DOHH2 (cell line): ENCODE measurements at regions not wholly inside any gene's neighbourhood (a gene's known extent, or its start where the extent isn't known, plus 50 kb on each side); places are given as distances from the start of the nearest gene placed in this dataset.

Experiments
- EZH2phosphoT487 ChIP-seq: fragments of 200-600 bp; sonication (generic); IDR thresholded peaks from 2 replicates; pipeline ENCODE4 v1.6.1; 2017; ENCODE audit warnings: borderline replicate concordance, mild to moderate bottlenecking, antibody characterized with exemption, low read length, moderate library complexity, mixed read lengths
- TF ChIP-seq, protein P1 (sequence below): fragments of 200-600 bp; sonication (generic); IDR thresholded peaks from one replicate; pipeline ENCODE4 v1.5.1; 2014; ENCODE audit warnings: antibody characterized with exemption, mild to moderate bottlenecking, low read depth, low read length; ENCODE audit not compliant: poor library complexity, severe bottlenecking

GRCh38 chr16:51053775-51054174 lies 97.3 kb downstream of the SALL1 start:
- TF ChIP-seq, protein P1, sequence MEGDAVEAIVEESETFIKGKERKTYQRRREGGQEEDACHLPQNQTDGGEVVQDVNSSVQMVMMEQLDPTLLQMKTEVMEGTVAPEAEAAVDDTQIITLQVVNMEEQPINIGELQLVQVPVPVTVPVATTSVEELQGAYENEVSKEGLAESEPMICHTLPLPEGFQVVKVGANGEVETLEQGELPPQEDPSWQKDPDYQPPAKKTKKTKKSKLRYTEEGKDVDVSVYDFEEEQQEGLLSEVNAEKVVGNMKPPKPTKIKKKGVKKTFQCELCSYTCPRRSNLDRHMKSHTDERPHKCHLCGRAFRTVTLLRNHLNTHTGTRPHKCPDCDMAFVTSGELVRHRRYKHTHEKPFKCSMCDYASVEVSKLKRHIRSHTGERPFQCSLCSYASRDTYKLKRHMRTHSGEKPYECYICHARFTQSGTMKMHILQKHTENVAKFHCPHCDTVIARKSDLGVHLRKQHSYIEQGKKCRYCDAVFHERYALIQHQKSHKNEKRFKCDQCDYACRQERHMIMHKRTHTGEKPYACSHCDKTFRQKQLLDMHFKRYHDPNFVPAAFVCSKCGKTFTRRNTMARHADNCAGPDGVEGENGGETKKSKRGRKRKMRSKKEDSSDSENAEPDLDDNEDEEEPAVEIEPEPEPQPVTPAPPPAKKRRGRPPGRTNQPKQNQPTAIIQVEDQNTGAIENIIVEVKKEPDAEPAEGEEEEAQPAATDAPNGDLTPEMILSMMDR: no peak
- no peak for TF ChIP-seq EZH2phosphoT487
